GM19043 (cell line): ENCODE measurements at regions not wholly inside any gene's neighbourhood (a gene's known extent, or its start where the extent isn't known, plus 50 kb on each side); places are given as distances from the start of the nearest gene placed in this dataset.

Source experiments
- ATAC-seq: cut with Tn5 transposase; IDR thresholded peaks from one replicate; pipeline ENCODE4 v1.9.1; 2021; ENCODE audit warnings: low read depth; ENCODE audit not compliant: unreplicated experiment

- ATAC-seq = no peak
Observed at GRCh38 chr10:107647462-107647861, 483.0 kb upstream of the SORCS1 start.

- no peak for ATAC-seq
Observed at GRCh38 chr10:107631876-107632275, 467.4 kb upstream of the SORCS1 start.

- ATAC-seq = no peak
Observed at GRCh38 chr10:107626862-107627261, 462.4 kb upstream of the SORCS1 start.

GRCh38 chr10:107623292-107623691, 458.8 kb upstream of the SORCS1 start:
- ATAC-seq = no peak

GRCh38 chr10:107619139-107619538, 454.6 kb upstream of the SORCS1 start:
- ATAC-seq = no peak

- ATAC-seq = no peak
Observed at GRCh38 chr10:107618504-107618994, 454.0 kb upstream of the SORCS1 start.

GRCh38 chr10:107616463-107617410, 452.2 kb upstream of the SORCS1 start:
- ATAC-seq = no peak

GRCh38 chr10:107616031-107616430, 451.5 kb upstream of the SORCS1 start:
- no peak for ATAC-seq

- ATAC-seq = no peak
Observed at GRCh38 chr10:107614939-107615685, 450.6 kb upstream of the SORCS1 start.

GRCh38 chr10:107611115-107611514, 446.6 kb upstream of the SORCS1 start:
- no peak for ATAC-seq

- no peak for ATAC-seq
Observed at GRCh38 chr10:107589081-107589480, 424.6 kb upstream of the SORCS1 start.

GRCh38 chr10:107585630-107586029, 421.1 kb upstream of the SORCS1 start:
- ATAC-seq = no peak

GRCh38 chr10:107583974-107584373, 419.5 kb upstream of the SORCS1 start:
- no peak for ATAC-seq

- ATAC-seq = no peak
Observed at GRCh38 chr10:107579970-107580369, 415.5 kb upstream of the SORCS1 start.

- ATAC-seq = no peak
Observed at GRCh38 chr10:107577221-107577620, 412.7 kb upstream of the SORCS1 start.

- ATAC-seq = no peak
Observed at GRCh38 chr10:107576746-107577145, 412.2 kb upstream of the SORCS1 start.

GRCh38 chr10:107565014-107565413, 400.5 kb upstream of the SORCS1 start:
- ATAC-seq = no peak

GRCh38 chr10:107561136-107561650, 396.7 kb upstream of the SORCS1 start:
- ATAC-seq = no peak

GRCh38 chr10:107557916-107558315, 393.4 kb upstream of the SORCS1 start:
- no peak for ATAC-seq

GRCh38 chr10:107554333-107554732, 389.8 kb upstream of the SORCS1 start:
- ATAC-seq = no peak

GRCh38 chr10:107553470-107553869, 389.0 kb upstream of the SORCS1 start:
- ATAC-seq = no peak
